IPS-18c (cell line): ENCODE measurements at regions not wholly inside any gene's neighbourhood (a gene's known extent, or its start where the extent isn't known, plus 50 kb on each side); places are given as distances from the start of the nearest gene placed in this dataset.

Source experiments
- H3K4me3 ChIP-seq: 2 replicates; pipeline ENCODE4 v1.7.0; 2013; ENCODE audit warnings: low read depth, mild to moderate bottlenecking, low read length, moderate library complexity; ENCODE audit not compliant: insufficient read depth
- H3K9me3 ChIP-seq: one replicate; pipeline ENCODE4 v1.6.1; 2013; ENCODE audit warnings: mild to moderate bottlenecking, low read length, moderate library complexity; ENCODE audit not compliant: control insufficient read depth, insufficient read depth

DNA sequence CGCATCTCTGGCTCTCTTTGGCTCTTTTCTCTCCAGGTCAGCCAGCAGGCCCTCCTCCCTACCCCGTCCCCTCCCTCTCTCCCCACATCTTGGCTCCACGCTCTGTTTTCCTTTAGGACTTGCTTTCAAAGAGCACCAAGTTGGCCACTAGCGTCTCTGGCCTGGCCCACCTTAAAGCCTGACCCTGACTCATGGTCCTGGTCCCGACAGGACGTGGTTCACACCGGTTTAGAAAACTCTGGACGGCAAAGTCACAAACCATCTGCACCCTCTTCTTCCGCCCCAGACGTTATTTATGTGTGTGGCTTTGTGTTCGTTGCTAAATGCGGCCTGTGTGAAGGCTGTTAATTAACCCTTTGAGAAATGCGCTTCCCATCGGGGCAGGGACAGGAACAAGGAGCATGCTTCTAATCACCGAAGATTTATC is 169.0 kb upstream of the HAAO start:
- Histone ChIP-seq H3K4me3 (no peak overlapping the region), H3K9me3 (no peaks in the 10 kb centered on the region)

DNA sequence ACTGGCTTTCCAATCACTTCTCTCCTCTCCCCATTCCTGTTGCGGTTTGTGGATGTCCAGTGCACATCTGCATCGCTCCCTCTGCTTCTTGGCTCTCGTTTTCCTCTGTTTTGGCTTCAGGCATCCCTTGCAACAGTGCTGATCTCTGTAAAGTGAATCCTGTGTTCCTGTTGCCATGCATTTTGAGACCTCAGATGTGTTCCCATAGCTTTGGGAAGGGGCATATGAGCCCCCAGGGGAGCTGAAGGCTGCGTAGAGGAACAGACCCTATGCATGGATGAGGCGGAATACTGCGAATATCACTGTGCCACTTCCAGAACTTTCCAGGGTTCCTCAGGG is 168.4 kb upstream of the HAAO start:
- H3K4me3 ChIP-seq = no peak overlapping the region
- H3K9me3 ChIP-seq = no peaks in the 10 kb centered on the region

DNA sequence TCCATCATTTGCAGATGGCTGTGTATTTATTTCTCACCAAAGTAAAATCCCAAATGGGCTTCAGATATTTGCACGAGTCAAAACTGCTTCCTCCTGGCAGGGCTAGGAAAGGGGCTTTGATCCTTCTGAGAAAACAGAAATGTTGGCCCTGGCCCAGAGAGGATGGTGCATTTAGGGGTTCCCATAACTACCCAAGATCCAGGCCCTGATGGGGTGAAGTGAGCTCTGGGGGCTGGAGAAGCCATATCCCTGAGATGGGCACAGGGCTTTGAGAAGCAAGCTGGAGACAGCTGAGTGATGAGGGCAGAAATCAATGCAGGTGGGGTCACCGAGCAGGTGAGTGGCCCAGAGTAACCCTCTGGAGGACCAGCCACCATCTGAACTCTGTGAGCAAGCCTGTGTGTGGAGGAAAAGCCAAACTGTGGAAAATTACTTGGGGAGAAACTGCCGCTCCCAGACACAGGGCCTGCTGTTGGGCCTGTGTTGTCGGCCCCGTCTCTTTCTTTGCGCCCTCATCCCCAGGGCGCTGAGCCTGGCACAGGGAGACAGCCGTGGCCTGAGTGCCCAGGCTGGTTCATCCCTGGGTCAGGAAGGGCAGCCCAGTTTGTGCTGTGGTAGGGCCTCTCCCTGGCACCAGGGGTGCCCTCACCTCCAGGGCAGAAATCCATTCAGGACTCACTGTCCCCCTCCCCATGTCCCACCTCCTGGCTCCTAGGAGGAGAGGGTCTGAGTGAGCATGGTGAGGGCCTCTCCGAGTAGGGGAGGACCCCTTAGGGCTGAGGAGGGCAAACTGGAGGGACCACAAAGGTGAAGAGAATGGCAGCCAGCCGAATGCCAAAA is 167.8 kb upstream of the HAAO start:
- Histone ChIP-seq H3K9me3 (no peaks in the 10 kb centered on the region), H3K4me3 (no peak overlapping the region)

DNA sequence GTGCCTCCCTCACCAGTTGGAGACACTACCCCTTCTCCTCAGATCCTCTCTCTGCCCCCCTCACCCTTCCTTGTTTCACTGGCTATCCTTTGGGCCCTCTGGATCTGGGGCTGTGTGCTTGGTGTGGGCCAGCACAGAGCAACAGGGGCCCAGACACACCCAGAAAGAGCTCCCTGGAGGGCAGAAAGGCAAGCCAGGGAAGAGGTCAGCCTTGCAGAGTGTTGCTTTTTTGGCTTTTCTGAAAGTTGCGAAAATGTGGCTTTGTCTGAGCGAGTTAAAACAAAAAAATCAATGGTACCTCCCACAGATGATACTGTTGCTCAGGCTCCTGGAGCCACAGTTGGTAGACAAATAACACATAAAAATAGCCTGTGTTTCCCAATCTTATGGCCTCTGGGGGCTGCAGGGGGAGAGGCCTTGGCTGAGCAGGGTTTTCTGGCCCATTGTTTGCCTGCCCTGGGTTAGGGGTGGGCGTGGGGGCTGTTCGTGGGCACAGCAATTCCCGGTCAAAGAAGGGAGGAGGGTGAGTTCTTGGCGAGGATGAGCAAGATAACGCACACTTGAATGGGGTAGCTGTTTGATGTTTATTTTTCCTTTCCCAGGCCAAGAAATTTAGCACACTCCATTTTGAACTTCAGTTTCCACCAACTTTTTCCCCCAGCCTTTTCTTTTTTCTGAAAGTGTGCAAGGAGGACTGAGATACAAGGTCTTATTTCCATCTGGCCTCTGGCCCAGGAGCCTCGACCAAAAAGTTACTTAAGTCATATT is 167.0 kb upstream of the HAAO start:
- Histone ChIP-seq H3K4me3 (no peak overlapping the region), H3K9me3 (no peaks in the 10 kb centered on the region)

DNA sequence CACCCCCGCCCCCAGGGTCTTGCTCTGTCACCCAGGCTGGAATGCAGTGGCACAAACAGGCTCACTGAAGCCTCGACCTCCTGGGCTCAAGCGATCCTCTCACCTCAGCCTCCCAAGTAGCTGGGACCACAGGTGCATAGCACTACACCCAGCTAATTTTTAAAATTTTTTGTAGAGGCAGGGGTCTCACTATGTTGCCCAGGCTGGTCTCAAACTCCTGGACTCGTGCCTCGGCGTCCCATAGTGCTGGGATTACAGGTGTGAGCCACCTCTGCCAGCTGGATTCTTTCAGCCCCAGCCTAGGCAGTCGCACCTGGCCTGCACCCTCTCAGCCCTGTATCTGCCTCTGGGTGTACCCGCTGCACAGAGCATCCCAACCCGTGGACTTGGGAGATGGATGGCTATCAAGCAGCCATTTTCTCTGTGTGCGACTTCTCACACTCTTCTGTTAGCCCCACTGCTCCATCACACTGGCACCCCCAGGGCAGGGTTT is 166.4 kb upstream of the HAAO start:
- Histone ChIP-seq H3K4me3 (no peak overlapping the region), H3K9me3 (no peaks in the 10 kb centered on the region)

DNA sequence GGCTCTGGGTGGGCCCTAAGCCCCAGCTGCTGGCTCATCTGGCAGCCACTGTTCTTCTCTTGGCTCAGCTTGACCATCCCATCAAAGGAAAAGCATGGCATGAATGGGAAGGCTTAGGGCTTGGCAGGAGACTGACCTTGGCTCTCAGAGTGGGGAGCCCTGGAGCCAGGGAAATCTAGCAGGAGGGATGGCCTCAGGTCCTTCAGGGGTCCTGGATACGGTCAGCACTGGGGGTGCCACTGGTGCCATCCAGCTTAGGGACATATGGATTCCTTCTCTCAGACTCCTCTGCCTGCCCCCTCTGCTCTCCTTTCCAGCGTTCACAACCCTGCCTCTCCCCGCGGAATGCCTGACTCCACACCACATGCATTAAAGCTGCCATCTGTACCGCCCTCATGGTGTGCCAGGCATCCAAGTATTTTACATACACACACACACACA is 165.5 kb upstream of the HAAO start:
- no peak overlapping the region for H3K4me3 ChIP-seq
- no peaks in the 10 kb centered on the region for H3K9me3 ChIP-seq

DNA sequence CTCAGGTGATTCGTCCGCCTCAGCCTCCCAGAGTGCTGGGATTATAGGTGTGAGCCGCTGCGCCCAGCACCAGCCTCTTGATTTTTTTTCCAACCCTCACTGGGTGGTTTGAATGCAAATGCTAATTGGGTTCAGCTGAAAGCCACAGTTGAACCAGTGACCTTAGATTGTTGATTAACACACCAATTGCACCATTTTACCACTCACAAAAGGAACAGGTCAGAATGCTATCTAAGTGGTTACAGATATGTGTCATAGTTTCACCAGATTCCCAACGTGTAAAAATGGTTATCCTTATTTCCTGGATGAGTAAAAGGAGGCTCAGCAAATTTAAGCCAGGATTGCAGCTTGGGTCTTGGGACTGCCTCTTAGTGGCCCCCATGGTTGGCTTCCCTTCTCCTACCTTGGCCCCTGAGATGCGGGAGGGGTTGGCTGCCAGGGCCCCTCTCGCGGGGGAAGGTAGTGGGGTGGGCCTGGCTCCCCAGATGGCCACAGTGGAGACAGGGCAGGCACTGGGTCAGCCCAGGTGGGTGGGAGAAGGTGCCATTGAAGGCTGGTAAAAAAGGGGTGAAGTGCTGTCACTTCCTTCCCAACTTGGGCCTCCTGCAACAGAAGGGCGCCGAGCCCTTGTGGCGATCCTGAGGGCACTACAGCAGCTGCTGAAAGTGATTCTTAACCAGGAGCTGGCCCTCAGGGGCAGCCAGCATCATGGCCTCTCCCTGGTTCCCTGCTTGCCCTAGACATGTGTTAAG is 164.9 kb upstream of the HAAO start:
- Histone ChIP-seq H3K4me3 (no peak overlapping the region), H3K9me3 (no peaks in the 10 kb centered on the region)

DNA sequence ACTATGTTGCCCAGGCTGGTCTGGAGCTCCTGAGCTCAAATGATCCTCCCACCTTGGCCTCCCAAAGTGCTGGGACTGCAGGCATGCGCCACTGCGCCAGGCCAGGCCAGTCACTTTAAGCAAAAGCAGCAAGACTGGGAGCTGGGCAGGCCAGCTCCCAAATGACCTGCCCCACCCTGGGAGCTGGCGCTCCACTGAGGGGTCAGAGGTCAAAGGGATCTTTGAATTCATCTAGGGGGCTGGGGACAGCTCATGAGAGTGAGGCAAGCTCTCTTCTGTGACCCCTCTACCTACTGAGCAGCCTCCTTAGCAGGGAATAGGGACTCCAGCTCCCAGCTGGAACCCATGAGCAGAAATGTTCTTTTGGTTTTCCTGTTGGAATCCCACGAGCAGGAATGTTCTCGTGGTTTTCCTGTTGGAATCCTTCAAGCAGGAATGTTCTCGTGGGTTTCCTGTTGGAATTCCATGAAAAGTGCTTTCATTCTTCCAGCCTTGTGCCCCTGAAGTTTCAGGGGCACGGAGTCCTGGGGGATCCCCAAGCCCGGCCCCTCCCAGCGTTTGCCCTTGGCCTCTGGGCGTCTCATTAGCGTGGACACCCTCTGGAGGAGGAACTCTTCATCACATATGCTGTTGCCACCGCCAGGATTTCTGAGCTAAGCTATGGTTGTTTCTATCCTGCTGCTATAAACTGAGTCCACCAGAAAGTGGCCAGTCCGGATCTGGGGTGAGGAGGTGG is 162.0 kb upstream of the HAAO start:
- Histone ChIP-seq H3K4me3 (no peak overlapping the region), H3K9me3 (peaks cover 2% of the 10 kb centered on the region)

DNA sequence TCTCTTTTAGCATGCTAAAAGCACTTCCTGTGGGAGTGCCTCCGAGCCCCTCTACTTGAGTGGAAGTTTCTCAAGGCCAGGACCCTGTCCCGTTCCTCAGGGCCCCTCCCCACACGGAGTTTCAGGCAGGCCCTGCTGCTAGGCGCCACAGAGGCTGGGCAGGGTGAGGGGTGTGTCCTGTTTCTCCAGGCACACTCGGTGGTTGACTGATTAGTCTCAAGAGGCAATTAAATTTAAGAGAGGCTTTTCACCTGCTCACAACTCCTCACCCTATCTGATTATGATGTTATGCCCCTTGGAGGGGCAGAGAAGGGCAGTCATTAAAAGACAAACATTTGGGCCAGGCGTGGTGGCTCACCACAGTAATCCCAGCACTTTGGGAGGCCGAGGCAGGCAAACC is 160.8 kb upstream of the HAAO start:
- H3K9me3 ChIP-seq = peaks cover 3% of the 10 kb centered on the region
- H3K4me3 ChIP-seq = no peak overlapping the region

DNA sequence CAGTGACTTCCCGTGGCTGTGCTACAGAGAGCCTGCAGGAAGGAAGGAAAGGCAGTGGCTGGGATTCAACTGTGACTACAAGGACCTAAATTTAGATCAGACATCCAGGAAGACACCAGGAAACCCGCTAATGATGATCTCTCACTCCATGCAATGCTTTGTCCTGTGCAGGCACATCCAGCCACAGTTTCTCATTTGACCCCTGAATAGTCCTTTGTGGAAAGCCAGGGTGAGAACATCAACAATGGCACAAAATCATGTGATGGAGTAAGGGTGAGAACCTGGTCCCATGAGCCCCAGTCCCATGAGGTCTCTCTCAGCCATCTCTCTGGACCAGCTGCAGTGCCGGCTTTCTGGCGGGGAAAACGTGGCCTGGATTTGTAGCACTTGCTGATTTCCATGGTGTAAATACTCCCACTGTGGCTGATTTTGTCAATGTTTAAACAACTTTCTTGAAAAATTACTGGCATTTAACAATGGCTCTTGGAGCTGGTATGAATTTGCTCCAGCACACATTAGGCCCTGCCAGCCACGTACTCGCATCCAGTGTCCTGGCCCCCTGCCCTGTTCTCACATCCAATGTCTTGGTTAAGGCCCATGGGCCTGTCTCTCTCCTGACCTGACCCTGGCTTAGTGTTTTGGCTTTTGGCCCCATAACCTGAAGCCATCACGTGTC is 159.0 kb upstream of the HAAO start:
- Histone ChIP-seq H3K4me3 (no peak overlapping the region), H3K9me3 (peaks cover 3% of the 10 kb centered on the region)

DNA sequence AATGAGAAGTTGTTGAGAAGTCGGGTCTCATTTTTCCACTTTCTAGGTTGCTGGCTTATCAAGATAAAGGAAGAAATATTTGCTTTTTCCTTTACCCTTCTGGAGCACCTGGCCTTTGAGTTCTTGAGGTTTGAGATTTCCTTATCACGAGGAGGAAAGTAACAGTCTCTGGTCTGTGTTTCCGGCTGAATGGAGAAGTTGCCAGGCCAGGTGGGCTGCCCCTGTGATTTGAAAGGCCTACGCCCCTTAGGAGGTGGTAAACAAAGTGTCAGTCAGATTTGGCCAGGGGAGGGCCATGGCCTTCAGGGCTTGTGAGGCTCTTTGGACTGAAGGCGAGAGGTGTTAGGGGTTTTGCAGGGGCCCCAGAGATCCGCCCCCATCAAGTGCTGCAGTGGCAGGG is 156.7 kb upstream of the HAAO start:
- H3K9me3 ChIP-seq = peaks cover 3% of the 10 kb centered on the region
- no peak overlapping the region for H3K4me3 ChIP-seq

DNA sequence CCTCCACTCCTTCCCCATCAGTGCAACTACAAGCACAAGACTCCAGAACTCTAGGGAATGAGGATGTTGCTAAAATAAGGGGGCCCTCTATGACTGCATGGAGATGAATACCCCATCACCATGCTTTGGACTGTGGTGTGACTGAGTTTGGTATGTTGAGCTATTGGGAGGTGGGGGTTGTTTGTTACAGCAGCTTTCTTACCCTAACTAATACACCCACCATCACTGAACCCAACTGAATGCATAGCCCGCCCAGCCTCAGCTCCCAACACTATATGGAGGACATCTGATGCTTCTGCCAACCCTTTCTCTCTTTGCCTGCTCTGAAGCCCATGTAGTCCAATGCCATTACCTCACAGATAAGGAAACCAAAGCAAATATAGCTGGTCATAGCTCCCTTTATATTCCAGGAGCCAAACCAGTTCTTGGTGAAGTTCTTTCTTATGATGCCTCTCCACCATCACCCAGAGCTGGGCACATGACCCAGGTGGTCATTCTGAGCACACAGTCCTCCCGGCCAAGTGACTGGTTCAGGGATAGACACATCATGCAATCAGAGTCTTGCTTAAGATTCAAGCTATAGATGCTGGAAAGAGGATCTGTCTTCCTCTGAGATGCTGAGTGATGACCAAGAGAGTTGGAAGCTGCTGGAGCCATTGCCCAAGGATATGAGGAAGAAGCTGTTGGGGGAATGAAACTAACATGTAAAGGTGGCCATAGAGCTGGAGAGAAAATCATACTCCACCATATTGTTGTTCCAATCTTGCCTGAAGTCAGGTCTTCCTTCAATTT is 155.6 kb upstream of the HAAO start:
- H3K4me3 ChIP-seq = no peak overlapping the region
- H3K9me3 ChIP-seq = peaks cover 3% of the 10 kb centered on the region

DNA sequence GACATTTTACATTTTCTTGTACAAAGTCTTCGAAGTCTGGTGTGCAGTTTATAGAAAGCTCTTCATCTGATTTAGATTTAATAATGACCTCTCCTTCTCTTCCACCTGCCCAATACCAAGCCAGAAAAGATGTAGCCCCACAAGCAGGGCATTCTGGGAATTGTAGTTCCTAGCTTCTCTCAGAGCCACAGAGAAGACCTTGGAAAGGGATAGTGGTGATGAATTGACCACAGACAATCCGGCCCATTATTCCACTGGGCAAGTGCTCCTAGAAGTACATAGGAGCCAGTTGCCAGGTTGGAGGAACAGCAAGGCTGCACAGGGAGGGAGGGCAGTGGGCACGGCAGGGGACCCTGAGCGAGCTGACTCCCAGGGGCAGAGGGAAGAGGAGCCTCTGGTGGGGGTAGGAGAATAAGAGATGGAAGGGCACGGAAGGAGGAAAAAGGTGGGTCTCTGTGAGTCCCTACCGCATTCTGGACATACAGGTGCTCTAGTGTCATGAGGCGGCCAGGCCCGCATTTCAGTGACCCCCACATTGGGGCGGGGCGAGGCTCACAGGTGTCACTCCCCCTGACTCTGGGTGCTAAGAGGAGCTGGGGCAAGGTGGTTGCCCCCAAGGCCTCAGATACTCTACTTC is 152.5 kb upstream of the HAAO start:
- Histone ChIP-seq H3K4me3 (no peak overlapping the region), H3K9me3 (peaks cover 3% of the 10 kb centered on the region)

DNA sequence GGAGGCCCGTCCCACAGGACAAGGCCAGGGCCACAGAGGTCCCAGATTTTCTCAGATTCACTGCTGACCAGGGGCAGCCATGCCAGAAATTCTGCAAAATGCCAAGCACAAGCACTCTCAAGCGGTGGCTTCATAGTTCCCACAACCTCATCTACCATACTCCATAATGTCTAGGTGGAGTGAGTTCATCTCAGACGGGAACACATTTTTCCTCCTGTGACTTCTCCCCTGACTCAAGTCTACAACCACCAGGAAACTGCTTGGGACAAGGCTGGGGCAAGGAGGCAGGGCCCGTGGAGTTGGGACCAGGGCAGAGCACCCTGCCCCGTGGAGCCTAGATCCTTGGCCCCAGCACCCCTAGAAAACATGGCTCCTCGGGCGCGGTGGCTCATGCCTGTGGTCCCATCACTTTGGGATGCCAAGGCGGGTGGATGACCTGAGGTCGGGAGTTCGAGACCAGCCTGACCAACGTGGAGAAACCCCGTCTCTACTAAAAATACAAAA is 150.7 kb upstream of the HAAO start:
- no peak overlapping the region for H3K4me3 ChIP-seq
- no peaks in the 10 kb centered on the region for H3K9me3 ChIP-seq

DNA sequence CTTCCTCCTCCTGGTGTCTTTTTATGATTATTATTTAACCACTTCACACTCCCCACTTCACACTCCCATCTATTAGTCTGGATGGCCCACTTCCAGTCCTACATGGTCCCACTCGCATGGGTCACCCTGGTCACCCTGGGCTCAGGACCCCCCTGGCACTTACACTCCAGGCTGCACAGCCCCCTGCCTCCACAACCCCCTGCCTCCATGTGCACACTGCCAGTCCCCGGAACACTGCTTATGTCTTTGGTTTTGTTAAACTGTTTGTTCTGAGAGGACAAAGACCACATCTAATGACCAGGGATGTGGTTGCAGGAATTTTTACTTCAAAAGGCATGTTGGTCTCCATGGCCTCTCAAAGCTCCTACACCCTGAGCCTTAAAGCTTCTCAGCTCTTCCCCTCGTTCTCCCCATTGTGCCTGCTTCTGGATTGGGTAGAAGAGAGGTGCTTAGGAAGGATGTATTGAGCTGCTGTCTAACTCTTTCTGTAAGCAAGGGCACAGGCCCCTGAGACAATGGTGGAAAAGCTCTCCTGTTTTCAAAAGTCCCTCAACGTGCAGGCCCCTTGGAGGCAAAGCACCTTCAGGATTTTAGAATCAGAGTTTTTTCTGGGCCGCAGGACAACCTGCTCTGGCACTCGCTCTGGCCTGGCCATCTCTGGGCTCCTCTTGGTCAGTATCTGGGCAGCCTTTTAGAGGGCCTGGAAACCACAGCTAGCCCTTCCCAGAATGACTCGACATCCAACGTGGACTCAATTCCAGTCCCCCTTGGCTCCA is 150.0 kb upstream of the HAAO start:
- H3K9me3 ChIP-seq = no peaks in the 10 kb centered on the region
- no peak overlapping the region for H3K4me3 ChIP-seq
